DOHH2 (cell line): ENCODE measurements at regions not wholly inside any gene's neighbourhood (a gene's known extent, or its start where the extent isn't known, plus 50 kb on each side); places are given as distances from the start of the nearest gene placed in this dataset.

Experiments used
- EZH2phosphoT487 ChIP-seq: fragments of 200-600 bp; sonication (generic); IDR thresholded peaks from 2 replicates; pipeline ENCODE4 v1.6.1; 2017; ENCODE audit warnings: borderline replicate concordance, mild to moderate bottlenecking, antibody characterized with exemption, low read length, moderate library complexity, mixed read lengths
- TF ChIP-seq, protein P1 (sequence below): fragments of 200-600 bp; sonication (generic); IDR thresholded peaks from one replicate; pipeline ENCODE4 v1.5.1; 2014; ENCODE audit warnings: antibody characterized with exemption, mild to moderate bottlenecking, low read depth, low read length; ENCODE audit not compliant: poor library complexity, severe bottlenecking

DNA sequence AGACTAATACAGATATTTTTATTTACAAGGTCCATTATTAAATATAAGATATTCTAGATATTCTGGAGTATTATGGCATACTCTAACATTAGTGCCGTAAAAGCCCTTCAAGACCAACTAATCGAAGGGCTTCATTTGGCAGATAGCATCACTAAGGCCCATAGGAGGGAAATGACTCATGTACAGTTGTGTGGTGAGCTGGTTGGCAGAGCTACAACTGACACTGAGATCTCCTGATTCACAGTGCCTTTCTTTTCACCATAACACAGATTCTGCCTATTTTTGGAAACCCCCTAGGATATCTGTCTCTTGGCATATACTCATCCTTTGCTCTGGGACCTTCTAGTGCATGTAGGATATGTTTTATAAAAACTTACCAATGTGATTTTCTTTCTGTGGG lies 201.7 kb upstream of the AFF2 start:
- TF ChIP-seq, protein P1, sequence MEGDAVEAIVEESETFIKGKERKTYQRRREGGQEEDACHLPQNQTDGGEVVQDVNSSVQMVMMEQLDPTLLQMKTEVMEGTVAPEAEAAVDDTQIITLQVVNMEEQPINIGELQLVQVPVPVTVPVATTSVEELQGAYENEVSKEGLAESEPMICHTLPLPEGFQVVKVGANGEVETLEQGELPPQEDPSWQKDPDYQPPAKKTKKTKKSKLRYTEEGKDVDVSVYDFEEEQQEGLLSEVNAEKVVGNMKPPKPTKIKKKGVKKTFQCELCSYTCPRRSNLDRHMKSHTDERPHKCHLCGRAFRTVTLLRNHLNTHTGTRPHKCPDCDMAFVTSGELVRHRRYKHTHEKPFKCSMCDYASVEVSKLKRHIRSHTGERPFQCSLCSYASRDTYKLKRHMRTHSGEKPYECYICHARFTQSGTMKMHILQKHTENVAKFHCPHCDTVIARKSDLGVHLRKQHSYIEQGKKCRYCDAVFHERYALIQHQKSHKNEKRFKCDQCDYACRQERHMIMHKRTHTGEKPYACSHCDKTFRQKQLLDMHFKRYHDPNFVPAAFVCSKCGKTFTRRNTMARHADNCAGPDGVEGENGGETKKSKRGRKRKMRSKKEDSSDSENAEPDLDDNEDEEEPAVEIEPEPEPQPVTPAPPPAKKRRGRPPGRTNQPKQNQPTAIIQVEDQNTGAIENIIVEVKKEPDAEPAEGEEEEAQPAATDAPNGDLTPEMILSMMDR: no peak
- no peak for TF ChIP-seq EZH2phosphoT487
